SK-N-SH (cell line): ENCODE measurements at regions not wholly inside any gene's neighbourhood (a gene's known extent, or its start where the extent isn't known, plus 50 kb on each side); places are given as distances from the start of the nearest gene placed in this dataset.

Source experiments
- CTCF ChIA-PET: fragments of 300-600, 350-600 bp; formaldehyde crosslinking; extraction: SDS; loops from one replicate; lab custom pipeline; 2021; lab: Yijun Ruan, JAX
- POLR2A ChIA-PET: fragments of 350-600 bp; sonication (Branson Sonifier 250); formaldehyde crosslinking; extraction: SDS; loops from one replicate; lab custom pipeline; 2020; ENCODE audit warnings: antibody characterized with exemption, inconsistent platforms; lab: Yijun Ruan, JAX
- DNase-seq: peaks from one replicate; pipeline ENCODE4 v3.0.0; 2012
- H2AFZ ChIP-seq: fragments of 200-600 bp; sonication (generic); 2 replicates; pipeline ENCODE4 v1.8.1; 2016; ENCODE audit warnings: antibody characterized with exemption, mild to moderate bottlenecking, low read depth
- H3F3A ChIP-seq: fragments of 200-600 bp; sonication (generic); replicated peaks from 2 replicates; pipeline ENCODE3; 2016; ENCODE audit warnings: antibody characterized with exemption, mild to moderate bottlenecking; ENCODE audit not compliant: insufficient read depth
- H3K27ac ChIP-seq, 2 experiments: fragments of 200-500 bp in 1 of 2; fragments of 200-600 bp in 1 of 2; sonication (Bioruptor generic) in 1 of 2; sonication (generic), shearing (Covaris generic) in 1 of 2; 2 replicates each; pipeline versions ENCODE4 v1.5.1 to v1.6.1; 2014 to 2016; ENCODE audit warnings: low read depth in 2 of 2, inconsistent platforms in 1 of 2, low read length in 1 of 2, mild to moderate bottlenecking in 1 of 2, mixed read lengths in 1 of 2
- H3K27me3 ChIP-seq: fragments of 200-600 bp; sonication (generic), shearing (Covaris generic); 2 replicates; pipeline ENCODE4 v1.6.1; 2016; ENCODE audit warnings: mixed run types; ENCODE audit not compliant: insufficient read depth
- H3K36me3 ChIP-seq, 2 experiments: fragments of 200-500 bp in 1 of 2; fragments of 200-600 bp in 1 of 2; sonication (Bioruptor generic) in 1 of 2; sonication (generic) in 1 of 2; replicated peaks in 1 of 2; 2 replicates each; pipeline versions ENCODE3 to v1.5.1; 2014 to 2016; ENCODE audit warnings: low read length in 1 of 2, mild to moderate bottlenecking in 1 of 2; ENCODE audit not compliant: insufficient read depth in 2 of 2, control insufficient read depth in 1 of 2
- H3K4me1 ChIP-seq, 2 experiments: fragments of 200-500 bp in 1 of 2; fragments of 200-600 bp in 1 of 2; sonication (Bioruptor generic) in 1 of 2; sonication (generic), shearing (Covaris generic) in 1 of 2; 2 replicates each; pipeline versions ENCODE4 v1.5.1 to v1.6.1; 2014 to 2016; ENCODE audit warnings: low read depth in 1 of 2, low read length in 1 of 2, mixed run types in 1 of 2; ENCODE audit not compliant: insufficient read depth in 2 of 2, control insufficient read depth in 1 of 2
- H3K4me2 ChIP-seq: fragments of 200-600 bp; sonication (generic), shearing (Covaris generic); 2 replicates; pipeline ENCODE4 v1.6.1; 2017; ENCODE audit warnings: mixed run types
- H3K4me3 ChIP-seq, 2 experiments: fragments of 200-500 bp in 1 of 2; fragments of 200-600 bp in 1 of 2; sonication (Bioruptor generic) in 1 of 2; sonication (generic), shearing (Covaris generic) in 1 of 2; 2 replicates each; pipeline versions ENCODE4 v1.5.1 to v1.8.1; 2014 to 2016; ENCODE audit warnings: low read depth in 2 of 2, inconsistent platforms in 1 of 2, low read length in 1 of 2, mild to moderate bottlenecking in 1 of 2, mixed read lengths in 1 of 2, moderate library complexity in 1 of 2
- H3K79me2 ChIP-seq: fragments of 200-600 bp; sonication (generic); 2 replicates; pipeline ENCODE4 v1.8.1; 2017; ENCODE audit warnings: mild to moderate bottlenecking; ENCODE audit not compliant: insufficient read depth
- H3K9ac ChIP-seq: fragments of 200-600 bp; sonication (generic); 2 replicates; pipeline ENCODE4 v1.6.1; 2017; ENCODE audit warnings: mixed run types
- H3K9me2 ChIP-seq: fragments of 200-600 bp; sonication (generic); 2 replicates; pipeline ENCODE4 v1.6.1; 2017; ENCODE audit warnings: mixed run types
- H3K9me3 ChIP-seq: fragments of 200-600 bp; sonication (generic); 2 replicates; pipeline ENCODE4 v1.6.1; 2017; ENCODE audit warnings: mixed run types, mild to moderate bottlenecking, moderate library complexity
- H4K20me1 ChIP-seq: fragments of 200-600 bp; sonication (generic); 2 replicates; pipeline ENCODE4 v1.6.1; 2017; ENCODE audit warnings: mild to moderate bottlenecking, mixed run types; ENCODE audit not compliant: insufficient read depth
- EP300 ChIP-seq, 2 experiments: IDR thresholded peaks; 2 replicates each; pipeline versions ENCODE4 v1.4.0 to v1.6.1; 2012; ENCODE audit warnings: borderline replicate concordance in 1 of 2, low read depth in 1 of 2, low read length in 1 of 2
- FOSL2 ChIP-seq: IDR thresholded peaks from 2 replicates; pipeline ENCODE4 v1.4.0; 2012; ENCODE audit warnings: low read depth, mild to moderate bottlenecking, moderate library complexity, borderline replicate concordance
- FOXJ3 ChIP-seq: sonication (generic); formaldehyde crosslinking; IDR thresholded peaks from 2 replicates; pipeline ENCODE4 v1.5.1; 2020; ENCODE audit warnings: mild to moderate bottlenecking, missing genetic modification reagents
- GABPA ChIP-seq: IDR thresholded peaks from 2 replicates; pipeline ENCODE4 v1.4.0; 2012; ENCODE audit warnings: low read depth, mild to moderate bottlenecking
- GATA2 ChIP-seq: sonication (generic); formaldehyde crosslinking; IDR thresholded peaks from 2 replicates; pipeline ENCODE4 v1.5.0; 2020; ENCODE audit warnings: mild to moderate bottlenecking, missing genetic modification reagents
- JUND ChIP-seq: IDR thresholded peaks from 2 replicates; pipeline ENCODE4 v1.4.0; 2012
- MAX ChIP-seq: IDR thresholded peaks from 2 replicates; pipeline ENCODE4 v1.4.0; 2012; ENCODE audit warnings: low read depth
- NFIC ChIP-seq: IDR thresholded peaks from 2 replicates; pipeline ENCODE4 v1.4.0; 2012; ENCODE audit warnings: borderline replicate concordance
- NRF1 ChIP-seq: IDR thresholded peaks from 2 replicates; pipeline ENCODE4 v1.6.1; 2012; ENCODE audit warnings: low read depth, mild to moderate bottlenecking, low read length
- PBX3 ChIP-seq: IDR thresholded peaks from 2 replicates; pipeline ENCODE4; 2012
- POLR2AphosphoS5 ChIP-seq: IDR thresholded peaks from 2 replicates; pipeline ENCODE4 v1.6.1; 2012; ENCODE audit warnings: low read depth, low read length
- RAD21 ChIP-seq: IDR thresholded peaks from 2 replicates; pipeline ENCODE4 v1.6.1; 2012; ENCODE audit warnings: mild to moderate bottlenecking, low read length
- TCF12 ChIP-seq: IDR thresholded peaks from 2 replicates; pipeline ENCODE4 v1.4.0; 2012
- USF1 ChIP-seq: IDR thresholded peaks from 2 replicates; pipeline ENCODE4 v1.4.0; 2012; ENCODE audit warnings: low read depth, borderline replicate concordance
- USF2 ChIP-seq: fragments of 150-350 bp; IDR thresholded peaks from 2 replicates; pipeline ENCODE4 v1.6.1; 2017; ENCODE audit warnings: antibody characterized with exemption, low read length, low read depth, borderline replicate concordance
- ZBTB33 ChIP-seq: IDR thresholded peaks from 2 replicates; pipeline ENCODE4 v1.4.0; 2012; ENCODE audit warnings: low read depth, borderline replicate concordance
- WGBS: methylation state at CpG from one replicate; pipeline ENCODE4 v1.1.6; 2017; ENCODE audit warnings: low lambda C conversion rate; 5-methylcytosine and 5-hydroxymethylcytosine counted together

GRCh38 chr2:239668651-239669050 is 267.8 kb upstream of the HDAC4 start:
- Histone ChIP-seq H3K27ac (no peak overlapping the region), H2AFZ (no peak overlapping the region), H3K9me3 (no peaks in the 10 kb centered on the region)

GRCh38 chr2:239668042-239668441 is 267.2 kb upstream of the HDAC4 start:
- Histone ChIP-seq H3K9ac (no peak overlapping the region), H3K27ac (no peak overlapping the region), H3K4me3 (no peak overlapping the region), H3K9me3 (no peaks in the 10 kb centered on the region)
- TF ChIP-seq USF1 (no peak), GATA2 (no peak), TCF12 (no peak)
- TF ChIP-seq, all 33 proteins: peak for 0
- Histone ChIP-seq H2AFZ (no peak overlapping the region), H3K36me3 (no peaks in the 10 kb centered on the region), H3K79me2 (no peaks in the 10 kb centered on the region), H3F3A (no peaks in the 10 kb centered on the region), H3K27me3 (no peaks in the 10 kb centered on the region), H4K20me1 (no peaks in the 10 kb centered on the region), H3K4me1 (peaks cover 0 to 29% of the 10 kb centered on the region in 2 experiments; a peak in 1 of 4 replicates), H3K9me2 (no peaks in the 10 kb centered on the region), H3K4me2 (no peak overlapping the region)
- no peak for DNase-seq
- CTCF ChIA-PET: interaction anchor here (0.9 kb wide), 1 partner anchor 10 kb away, joined by 3 read pairs; no protein-coding TSS in a partner anchor
- POLR2A ChIA-PET: no interaction called here
- WGBS: 42% methylated on average over 6 of the region's 8 CpGs

More at GRCh38 chr2:239668651-239669050, 267.8 kb upstream of the HDAC4 start:
- POLR2A ChIA-PET: no interaction called here
- Histone ChIP-seq H3K4me1 (peaks cover 0 to 29% of the 10 kb centered on the region in 2 experiments; a peak in 1 of 4 replicates), H3K4me2 (no peak overlapping the region), H3K79me2 (no peaks in the 10 kb centered on the region), H3K27me3 (no peaks in the 10 kb centered on the region), H3K36me3 (no peaks in the 10 kb centered on the region), H3K4me3 (no peak overlapping the region), H3F3A (no peaks in the 10 kb centered on the region), H3K9ac (no peak overlapping the region), H3K9me2 (no peaks in the 10 kb centered on the region), H4K20me1 (no peaks in the 10 kb centered on the region)
- DNase-seq: no peak
- CTCF ChIA-PET: interaction anchor here (0.9 kb wide), 2 partner anchors 9 to 107 kb away, joined by 3 read pairs; no protein-coding TSS in a partner anchor
- 86% methylated on average over 3 of the region's 3 CpGs for WGBS
- no peak for TF ChIP-seq FOXJ3 (CRISPR knock-in tag)
- TF ChIP-seq EP300 (IDR thresholded peaks at IDR 0.05; ENCODE audit: borderline replicate concordance in 1 of 2, low read depth in 1 of 2, low read length in 1 of 2): no peak
- TF ChIP-seq FOSL2: no peak
- no peak for TF ChIP-seq RAD21
- TF ChIP-seq NRF1: no peak
- TF ChIP-seq JUND: no peak
- no peak for TF ChIP-seq NFIC
- TF ChIP-seq, all 33 proteins: peak for 0

- no peak overlapping the region for H3K27ac ChIP-seq
- no peaks in the 10 kb centered on the region for H4K20me1 ChIP-seq
- WGBS: 34% methylated on average over 10 of the region's 10 CpGs
- no peak overlapping the region for H3K4me2 ChIP-seq
- H3K4me3 ChIP-seq: no peak overlapping the region
- no peaks in the 10 kb centered on the region for H3K27me3 ChIP-seq
- no peak for DNase-seq
- H3K4me1 ChIP-seq: peaks cover 0 to 29% of the 10 kb centered on the region in 2 experiments; a peak in 1 of 4 replicates
- H3K9me3 ChIP-seq: no peaks in the 10 kb centered on the region
- POLR2A ChIA-PET: no interaction called here
- H3K79me2 ChIP-seq: no peaks in the 10 kb centered on the region
- CTCF ChIA-PET: interaction anchor here (0.6 to 1.0 kb wide), 3 partner anchors 10 to 520 kb away, joined by 3 read pairs; no protein-coding TSS in a partner anchor
- no peaks in the 10 kb centered on the region for H3K9me2 ChIP-seq
- no peaks in the 10 kb centered on the region for H3K36me3 ChIP-seq
- H3F3A ChIP-seq: no peaks in the 10 kb centered on the region
- H2AFZ ChIP-seq: no peak overlapping the region
- TF ChIP-seq POLR2AphosphoS5 (no peak), PBX3 (no peak), GABPA (no peak), USF2 (no peak), MAX (no peak), ZBTB33 (no peak)
- no peak overlapping the region for H3K9ac ChIP-seq
These were observed 266.7 kb upstream of the HDAC4 start for GRCh38 chr2:239667431-239667985.
